ENCODE measurements at regions not wholly inside any gene's neighbourhood (a gene's known extent, or its start where the extent isn't known, plus 50 kb on each side); places are given as distances from the start of the nearest gene placed in this dataset.

GRCh38 chr4:84221704-84222103 is 277.4 kb downstream of the NKX6-1 start:
- ChIA-PET POLR2A (ENCODE audit: unreplicated experiment) (no interaction called here), CTCF (no interaction called here)
- H3K23ac ChIP-seq (ENCODE audit: low read depth, low read length), result no peak overlapping the region
- no peak overlapping the region for H2BK20ac ChIP-seq (ENCODE audit: low read depth, low read length)
- no peak overlapping the region for H3K27ac ChIP-seq (ENCODE audit: insufficient read depth, low read length)
- no peak overlapping the region for H2BK15ac ChIP-seq (ENCODE audit: low read depth, low read length)
- no peak for DNase-seq
- H3K4me3 ChIP-seq (ENCODE audit: insufficient read depth, low read depth, low read length), result no peak overlapping the region
- no peaks in the 10 kb centered on the region for H3K79me1 ChIP-seq (ENCODE audit: low read depth in 1 of 2, low read length in 2 of 2)
- no peak for ATAC-seq (ENCODE audit: low read depth)
- no peak overlapping the region for H3K9ac ChIP-seq (ENCODE audit: low read depth, low read length)
- no peak overlapping the region for H4K91ac ChIP-seq (ENCODE audit: insufficient read depth, low read depth, low read length)
- WGBS, 2 experiments (ENCODE audit: extremely low coverage in 2 of 2, insufficient read length in 1 of 2), result no CpG with 5 or more reads among the region's 4 CpGs
- H2AK9ac ChIP-seq (replicated peaks; ENCODE audit: low read depth, low read length, poor library complexity), result no peak overlapping the region
- H4K5ac ChIP-seq (ENCODE audit: low read depth, low read length), result no peak overlapping the region
- no peak overlapping the region for H3K4ac ChIP-seq (ENCODE audit: low read depth, low read length)
- TF ChIP-seq CTCF (conservative IDR thresholded peaks at IDR 0.05; ENCODE audit: low read depth, low read length) (no peak), USF2 (IDR thresholded peaks at IDR 0.05; ENCODE audit: low read depth, low read length) (no peak), BHLHE40 (IDR thresholded peaks at IDR 0.05; ENCODE audit: low read depth, low read length) (no peak), MXI1 (IDR thresholded peaks at IDR 0.05; ENCODE audit: borderline replicate concordance, low read depth, low read length) (no peak), NFE2L2 (IDR thresholded peaks at IDR 0.05; ENCODE audit: low read depth, low read length) (no peak), MAFK (IDR thresholded peaks at IDR 0.05; ENCODE audit: low read depth, low read length) (no peak), FOS (IDR thresholded peaks at IDR 0.05; ENCODE audit: low read depth, low read length) (no peak), MAZ (IDR thresholded peaks at IDR 0.05; ENCODE audit: borderline replicate concordance, low read depth, low read length) (no peak), CHD1 (IDR thresholded peaks at IDR 0.05; ENCODE audit: low read depth, low read length) (no peak), RFX5 (IDR thresholded peaks at IDR 0.05; ENCODE audit: low read depth, low read length) (no peak), SMC3 (IDR thresholded peaks at IDR 0.05; ENCODE audit: low read depth, low read length) (no peak), ELK1 (IDR thresholded peaks at IDR 0.05; ENCODE audit: borderline replicate concordance, low read depth, low read length) (no peak), RAD21 (IDR thresholded peaks at IDR 0.05; ENCODE audit: low read length) (no peak), RCOR1 (IDR thresholded peaks at IDR 0.05; ENCODE audit: insufficient replicate concordance, low read length) (no peak), POLR2A (IDR thresholded peaks at IDR 0.05; ENCODE audit: low read depth, low read length) (no peak)
- no peak overlapping the region for H2AK5ac ChIP-seq (ENCODE audit: low read depth, low read length)
- no peaks in the 10 kb centered on the region for H3K36me3 ChIP-seq (ENCODE audit: control insufficient read depth, insufficient read depth, low read length)
- no peak overlapping the region for H3K56ac ChIP-seq (ENCODE audit: extremely low read depth, insufficient read depth, low read length)
- no peak overlapping the region for H3K18ac ChIP-seq (ENCODE audit: low read depth, low read length)
- no peaks in the 10 kb centered on the region for H4K20me1 ChIP-seq (ENCODE audit: insufficient read depth, low read length)
- no peak overlapping the region for H2BK5ac ChIP-seq (ENCODE audit: low read depth, low read length, poor library complexity, severe bottlenecking)
- no peak overlapping the region for H3K14ac ChIP-seq (replicated peaks; ENCODE audit: low read depth, low read length)
- in situ Hi-C loops (cut with MboI; ENCODE audit: low sequenced_read_pairs), result no loop called here
- no peak overlapping the region for H3K4me2 ChIP-seq (ENCODE audit: low read depth, low read length)
- intact Hi-C loops (cut with micrococcal nuclease), result no loop called here
- no peak overlapping the region for H4K8ac ChIP-seq (ENCODE audit: low read depth in 2 of 2, low read length in 2 of 2)
- BruUV-seq (replicated peaks), result no TSS peak
- no peaks in the 10 kb centered on the region for H3K9me3 ChIP-seq (ENCODE audit: control insufficient read depth, insufficient read depth, low read length)
- no peaks in the 10 kb centered on the region for H3K27me3 ChIP-seq (ENCODE audit: control insufficient read depth, insufficient read depth, low read length)
- no peak overlapping the region for H2BK120ac ChIP-seq (ENCODE audit: low read depth, low read length)
- H3K4me1 ChIP-seq (ENCODE audit: control insufficient read depth, insufficient read depth, low read length), result no peaks in the 10 kb centered on the region
- no peak overlapping the region for H2AFZ ChIP-seq (replicated peaks; ENCODE audit: low read length, poor library complexity)
- no peaks in the 10 kb centered on the region for H3K9me1 ChIP-seq (ENCODE audit: insufficient read depth, low read length)
- dilution Hi-C loops (cut with HindIII; ENCODE audit: low sequenced_read_pairs, unreplicated experiment), result no loop called here

All from IMR-90 (cell line).